ENCODE measurements at regions not wholly inside any gene's neighbourhood (a gene's known extent, or its start where the extent isn't known, plus 50 kb on each side); places are given as distances from the start of the nearest gene placed in this dataset.
"Not testable (repeated sequence)": the region's sequence is repeated elsewhere in the genome, so short reads cannot be mapped to it uniquely, and the experiment has no call there.

DNA sequence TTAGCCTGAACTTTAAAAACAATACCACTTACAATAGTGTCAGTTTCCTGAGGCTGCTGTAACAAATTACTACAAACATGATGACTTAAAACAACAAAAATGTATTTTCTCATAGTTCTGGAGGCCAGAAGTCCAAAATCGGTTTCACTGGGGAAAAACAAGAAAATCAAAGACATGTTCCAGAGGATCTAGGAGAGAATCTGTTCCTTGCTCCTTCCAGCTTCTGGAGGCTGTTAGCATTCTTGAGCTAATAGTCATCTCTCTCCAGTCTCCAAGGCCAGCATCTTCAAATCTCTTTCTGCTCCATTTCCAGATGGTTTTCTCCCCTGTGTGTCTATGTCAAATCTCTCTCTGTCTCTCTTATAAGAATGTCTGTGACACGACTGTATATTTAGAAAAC, 67.6 kb upstream of the TEAD1 start:
- no peaks in the 10 kb centered on the region for H3K27me3 ChIP-seq (ENCODE audit: control insufficient read depth, insufficient read depth, low read length)
- DNase-seq (ENCODE audit: low read depth), result no peak
- no peaks in the 10 kb centered on the region for H3K36me3 ChIP-seq (ENCODE audit: control insufficient read depth, insufficient read depth, low read length)
- TF ChIP-seq, protein P1, sequence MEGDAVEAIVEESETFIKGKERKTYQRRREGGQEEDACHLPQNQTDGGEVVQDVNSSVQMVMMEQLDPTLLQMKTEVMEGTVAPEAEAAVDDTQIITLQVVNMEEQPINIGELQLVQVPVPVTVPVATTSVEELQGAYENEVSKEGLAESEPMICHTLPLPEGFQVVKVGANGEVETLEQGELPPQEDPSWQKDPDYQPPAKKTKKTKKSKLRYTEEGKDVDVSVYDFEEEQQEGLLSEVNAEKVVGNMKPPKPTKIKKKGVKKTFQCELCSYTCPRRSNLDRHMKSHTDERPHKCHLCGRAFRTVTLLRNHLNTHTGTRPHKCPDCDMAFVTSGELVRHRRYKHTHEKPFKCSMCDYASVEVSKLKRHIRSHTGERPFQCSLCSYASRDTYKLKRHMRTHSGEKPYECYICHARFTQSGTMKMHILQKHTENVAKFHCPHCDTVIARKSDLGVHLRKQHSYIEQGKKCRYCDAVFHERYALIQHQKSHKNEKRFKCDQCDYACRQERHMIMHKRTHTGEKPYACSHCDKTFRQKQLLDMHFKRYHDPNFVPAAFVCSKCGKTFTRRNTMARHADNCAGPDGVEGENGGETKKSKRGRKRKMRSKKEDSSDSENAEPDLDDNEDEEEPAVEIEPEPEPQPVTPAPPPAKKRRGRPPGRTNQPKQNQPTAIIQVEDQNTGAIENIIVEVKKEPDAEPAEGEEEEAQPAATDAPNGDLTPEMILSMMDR (IDR thresholded peaks at IDR 0.05; ENCODE audit: insufficient read depth, low read length, poor library complexity, severe bottlenecking), result no peak
- no peak overlapping the region for H3K4me3 ChIP-seq (ENCODE audit: low read depth, low read length)

DNA sequence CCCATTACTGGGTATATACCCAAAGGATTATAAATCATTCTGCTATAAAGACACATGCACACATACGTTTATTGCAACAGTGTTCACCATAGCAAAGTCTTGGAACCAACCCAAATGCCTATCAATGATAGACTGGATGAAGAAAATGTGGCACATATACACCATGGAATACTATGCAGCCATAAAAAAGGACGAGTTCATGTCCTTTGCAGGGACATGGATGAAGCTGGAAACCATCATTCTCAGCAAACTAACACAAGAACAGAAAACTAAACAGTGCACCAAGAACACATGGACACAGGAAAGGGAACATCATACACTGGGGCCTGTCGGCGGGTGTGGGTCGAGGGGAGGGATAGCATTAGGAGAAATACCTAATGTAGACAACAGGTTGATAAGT, 65.5 kb upstream of the TEAD1 start:
- H3K4me3 ChIP-seq (ENCODE audit: low read depth, low read length); H3K27me3 ChIP-seq (ENCODE audit: control insufficient read depth, insufficient read depth, low read length); H3K36me3 ChIP-seq (ENCODE audit: control insufficient read depth, insufficient read depth, low read length); DNase-seq (ENCODE audit: low read depth): not testable (repeated sequence)

DNA sequence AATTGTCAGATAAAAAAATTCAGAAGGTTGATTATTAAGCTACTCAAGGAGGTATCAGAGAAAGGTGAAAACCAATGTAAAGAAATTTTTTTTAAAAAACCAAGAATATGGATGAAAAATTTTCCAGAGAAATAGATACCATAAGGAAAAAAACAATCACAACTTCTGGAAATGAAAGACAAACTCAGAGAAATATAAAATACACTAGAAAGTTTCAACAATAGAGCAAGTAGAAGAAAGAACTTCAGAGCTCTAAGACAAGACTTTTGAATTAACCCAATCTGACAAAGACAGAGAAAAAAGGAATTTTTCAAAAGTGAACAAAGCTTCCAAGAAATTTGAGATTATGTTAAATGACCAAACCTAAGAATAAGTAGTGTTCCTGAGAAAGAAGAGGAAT, 62.9 kb upstream of the TEAD1 start:
- no peak overlapping the region for H3K4me3 ChIP-seq (ENCODE audit: low read depth, low read length)
- TF ChIP-seq, protein P1 (IDR thresholded peaks at IDR 0.05; ENCODE audit: insufficient read depth, low read length, poor library complexity, severe bottlenecking), result no peak
- no peaks in the 10 kb centered on the region for H3K36me3 ChIP-seq (ENCODE audit: control insufficient read depth, insufficient read depth, low read length)
- no peak for DNase-seq (ENCODE audit: low read depth)
- no peaks in the 10 kb centered on the region for H3K27me3 ChIP-seq (ENCODE audit: control insufficient read depth, insufficient read depth, low read length)

DNA sequence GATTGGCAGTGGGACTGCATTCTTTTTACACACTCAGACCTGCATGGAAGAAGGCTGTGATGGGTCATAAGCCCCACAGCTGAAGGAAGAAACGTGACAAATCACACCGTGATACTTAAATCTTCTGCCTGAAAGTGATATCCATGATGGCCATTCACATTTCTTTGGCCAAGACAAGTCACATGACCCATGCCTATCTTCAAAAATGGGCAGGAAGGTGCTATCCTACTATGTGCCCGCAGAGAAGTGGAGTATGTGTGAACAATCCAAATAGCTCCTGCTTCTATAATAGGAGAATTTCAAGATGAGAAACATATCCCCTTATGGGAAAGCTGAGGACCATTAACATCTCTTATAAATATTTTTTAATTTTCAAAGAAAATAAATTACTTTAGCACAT, 56.6 kb upstream of the TEAD1 start:
- DNase-seq (ENCODE audit: low read depth), result no peak
- Histone ChIP-seq H3K36me3 (ENCODE audit: control insufficient read depth, insufficient read depth, low read length) (no peaks in the 10 kb centered on the region), H3K27me3 (ENCODE audit: control insufficient read depth, insufficient read depth, low read length) (no peaks in the 10 kb centered on the region), H3K4me3 (ENCODE audit: low read depth, low read length) (no peak overlapping the region)
- TF ChIP-seq, protein P1 (IDR thresholded peaks at IDR 0.05; ENCODE audit: insufficient read depth, low read length, poor library complexity, severe bottlenecking), result no peak

DNA sequence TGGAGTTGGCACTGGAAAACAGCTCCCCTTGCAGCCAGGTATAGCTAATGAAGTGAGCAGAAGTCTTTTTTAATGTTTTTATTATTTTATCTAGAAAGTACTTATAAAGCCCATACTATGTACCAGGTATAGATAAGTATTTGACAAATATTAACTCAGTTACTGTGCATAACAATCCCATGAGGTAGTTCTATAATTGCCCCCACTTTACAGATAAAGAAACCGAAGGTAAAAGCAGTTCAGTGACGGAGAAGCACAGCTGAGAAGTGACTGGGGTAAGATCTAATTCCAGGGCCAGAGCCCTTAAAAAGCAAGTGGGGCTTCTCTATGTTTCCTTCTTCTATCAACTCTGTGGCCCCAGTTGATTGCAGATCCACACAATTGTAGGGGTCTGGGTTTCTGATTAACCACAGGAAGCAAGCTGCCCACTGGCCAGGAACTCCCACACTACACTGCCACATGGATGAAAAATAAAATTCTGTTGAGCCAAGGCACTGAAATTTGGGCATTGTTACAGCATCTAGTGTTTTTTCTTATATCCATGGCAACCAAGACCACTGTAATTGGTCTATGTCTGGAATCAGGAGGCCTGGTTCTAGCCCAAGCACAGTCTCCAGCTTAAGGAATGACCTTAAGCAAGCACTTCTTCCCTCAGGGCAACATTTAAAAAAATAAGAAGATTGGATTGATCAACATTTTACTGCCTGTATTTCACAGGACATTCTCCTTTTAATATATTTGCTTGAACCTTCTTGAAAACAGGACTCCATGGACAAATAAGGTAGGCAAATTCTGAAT, 55.3 kb upstream of the TEAD1 start:
- TF ChIP-seq, protein P1 (IDR thresholded peaks at IDR 0.05; ENCODE audit: insufficient read depth, low read length, poor library complexity, severe bottlenecking), result no peak
- H3K4me3 ChIP-seq (ENCODE audit: low read depth, low read length), result no peak overlapping the region
- no peaks in the 10 kb centered on the region for H3K36me3 ChIP-seq (ENCODE audit: control insufficient read depth, insufficient read depth, low read length)
- H3K27me3 ChIP-seq (ENCODE audit: control insufficient read depth, insufficient read depth, low read length), result no peaks in the 10 kb centered on the region
- no peak for DNase-seq (ENCODE audit: low read depth)

DNA sequence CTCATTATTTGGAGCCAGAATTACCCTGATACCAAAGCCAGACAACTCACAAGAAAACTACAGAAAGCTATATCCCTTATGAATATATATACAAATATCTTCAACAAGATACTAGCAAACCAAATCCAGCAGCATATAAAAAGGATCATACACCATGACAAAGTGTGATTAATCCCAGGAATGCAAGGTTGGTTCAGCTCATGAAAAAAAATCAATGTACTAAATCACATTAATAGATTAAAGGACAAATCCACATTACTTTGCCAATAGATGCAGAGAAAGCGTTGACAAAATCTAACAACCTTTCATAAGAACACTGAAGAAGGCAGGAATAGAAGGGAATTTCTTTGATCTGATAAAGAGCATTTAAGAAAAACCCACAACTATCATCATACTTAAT, 50.4 kb upstream of the TEAD1 start:
- DNase-seq (ENCODE audit: low read depth), result no peak
- Histone ChIP-seq H3K4me3 (ENCODE audit: low read depth, low read length) (no peak overlapping the region), H3K36me3 (ENCODE audit: control insufficient read depth, insufficient read depth, low read length) (no peaks in the 10 kb centered on the region), H3K27me3 (ENCODE audit: control insufficient read depth, insufficient read depth, low read length) (no peaks in the 10 kb centered on the region)
- TF ChIP-seq, protein P1 (IDR thresholded peaks at IDR 0.05; ENCODE audit: insufficient read depth, low read length, poor library complexity, severe bottlenecking), result no peak

Data from kidney epithelial cell (primary cell).